GM19043 (cell line): ENCODE measurements at regions not wholly inside any gene's neighbourhood (a gene's known extent, or its start where the extent isn't known, plus 50 kb on each side); places are given as distances from the start of the nearest gene placed in this dataset.

ENCODE experiments used
- ATAC-seq: cut with Tn5 transposase; IDR thresholded peaks from one replicate; pipeline ENCODE4 v1.9.1; 2021; ENCODE audit warnings: low read depth; ENCODE audit not compliant: unreplicated experiment

DNA sequence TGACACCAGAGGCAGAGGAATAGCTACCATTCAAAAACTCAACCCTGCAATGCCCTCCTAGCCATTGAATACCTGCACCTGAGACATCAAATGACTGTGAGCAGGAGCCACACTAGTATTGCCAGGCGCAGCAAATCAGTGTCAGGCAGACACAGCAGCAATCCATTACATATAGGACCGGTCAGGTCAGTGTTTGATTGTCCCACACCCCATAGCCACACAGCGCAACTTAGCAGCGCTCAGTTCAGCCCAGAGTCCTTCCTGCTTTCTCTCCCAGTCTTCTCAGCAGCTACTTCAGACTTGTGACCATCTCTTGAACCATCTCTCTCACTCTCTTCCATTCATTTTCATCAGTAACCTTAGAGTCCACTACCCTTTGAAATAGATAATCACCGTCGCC, 181.6 kb upstream of the GPR12 start:
- no peak for ATAC-seq

DNA sequence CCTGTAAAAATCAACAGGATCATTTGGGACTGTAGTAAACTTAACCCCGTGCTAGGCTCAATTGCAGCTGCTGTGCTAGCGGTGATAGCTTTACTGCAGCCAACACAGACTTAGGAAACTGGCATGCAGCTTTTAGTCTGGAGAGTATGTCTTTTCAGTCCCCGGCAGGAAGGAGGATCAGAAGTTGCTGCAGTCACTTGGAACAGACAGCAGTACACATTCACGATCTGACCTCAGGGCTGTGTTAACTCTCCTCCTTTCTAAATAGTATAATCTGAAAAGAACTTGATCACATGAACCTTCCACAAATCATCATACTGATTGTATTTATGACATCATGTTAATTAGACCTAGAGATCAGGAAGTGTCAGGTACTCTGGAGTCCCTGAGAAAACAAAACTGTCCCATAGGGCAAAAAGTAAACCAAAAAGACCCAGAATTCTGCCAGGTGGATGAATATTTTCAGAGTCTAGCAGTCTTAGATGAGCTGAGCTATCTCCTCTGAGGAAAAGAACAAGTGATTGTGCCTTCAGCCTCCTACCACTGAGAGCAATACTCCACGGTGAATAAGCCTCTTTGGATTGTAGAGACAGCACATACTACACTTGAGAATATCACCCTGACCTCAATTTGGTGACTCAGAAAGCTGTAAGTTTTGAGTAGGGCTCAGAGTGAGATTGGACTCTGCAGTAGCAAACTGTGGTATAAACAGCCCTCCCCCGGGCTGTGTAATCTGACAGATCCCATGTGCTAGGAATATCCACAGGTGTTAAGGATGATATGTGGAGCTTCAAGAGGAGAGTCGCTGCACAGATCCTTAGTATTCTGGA, 181.0 kb upstream of the GPR12 start:
- ATAC-seq: no peak

GRCh38 chr13:26934096-26934495, 173.5 kb upstream of the GPR12 start:
- ATAC-seq: no peak

- no peak for ATAC-seq
Observed at GRCh38 chr13:26932465-26932864, 171.9 kb upstream of the GPR12 start.

DNA sequence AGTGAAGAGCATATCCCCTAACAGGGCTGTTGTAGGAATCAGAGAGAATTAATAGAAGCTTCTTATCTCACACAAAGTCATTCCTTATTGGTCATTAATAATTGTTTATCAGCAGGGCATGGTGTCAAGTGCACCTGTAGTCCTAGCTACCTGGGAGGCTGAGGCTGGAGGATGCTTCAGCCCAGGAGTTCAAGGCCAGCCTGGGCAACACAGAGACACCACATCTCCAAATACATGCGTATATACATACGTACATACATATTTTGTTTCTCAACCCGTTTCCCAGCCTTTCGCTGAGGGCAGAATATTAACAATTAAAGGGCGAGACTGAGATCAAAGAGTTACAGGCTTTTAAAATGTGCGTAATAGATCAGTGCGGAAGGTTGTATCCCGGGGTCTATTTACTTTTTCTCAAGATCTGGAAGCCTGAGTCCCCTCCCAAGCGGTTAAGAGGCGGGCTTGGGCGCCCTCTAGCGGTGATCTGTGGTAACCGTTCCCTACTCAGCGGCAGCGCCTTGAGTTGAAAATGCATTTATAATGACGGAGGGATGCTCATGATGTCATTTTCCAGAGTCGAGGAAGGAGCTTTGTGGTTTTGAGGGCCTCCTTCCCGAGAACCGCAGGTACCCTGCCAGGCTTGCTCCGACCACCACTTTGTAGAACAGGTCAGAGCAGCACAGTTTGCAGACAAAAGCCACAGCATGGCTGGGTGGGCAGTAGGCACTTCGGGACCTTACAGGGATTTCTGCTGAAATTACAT, 169.6 kb upstream of the GPR12 start:
- no peak for ATAC-seq

GRCh38 chr13:26927511-26927910, 166.9 kb upstream of the GPR12 start:
- no peak for ATAC-seq

DNA sequence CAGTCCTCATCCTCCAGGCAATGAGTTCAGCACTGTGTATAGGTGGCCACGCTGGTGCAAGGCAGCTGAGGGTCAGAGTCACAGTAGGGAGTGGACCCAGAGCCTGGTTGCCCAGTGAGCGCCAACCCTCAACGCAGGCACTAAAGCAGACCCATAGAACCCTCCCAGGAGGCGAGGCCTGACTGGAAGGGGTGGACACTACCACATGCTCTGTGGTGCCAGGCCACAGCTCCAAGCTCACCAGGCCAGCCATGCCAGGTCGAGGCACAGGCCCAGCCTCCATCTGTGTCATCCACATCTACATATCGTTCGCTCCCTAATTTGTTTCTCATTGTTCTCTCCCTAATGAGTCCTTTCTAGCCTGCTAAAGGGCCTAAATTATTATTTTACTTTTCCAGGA, 165.8 kb upstream of the GPR12 start:
- ATAC-seq: no peak

GRCh38 chr13:26923824-26924605, 163.4 kb upstream of the GPR12 start:
- no peak for ATAC-seq

DNA sequence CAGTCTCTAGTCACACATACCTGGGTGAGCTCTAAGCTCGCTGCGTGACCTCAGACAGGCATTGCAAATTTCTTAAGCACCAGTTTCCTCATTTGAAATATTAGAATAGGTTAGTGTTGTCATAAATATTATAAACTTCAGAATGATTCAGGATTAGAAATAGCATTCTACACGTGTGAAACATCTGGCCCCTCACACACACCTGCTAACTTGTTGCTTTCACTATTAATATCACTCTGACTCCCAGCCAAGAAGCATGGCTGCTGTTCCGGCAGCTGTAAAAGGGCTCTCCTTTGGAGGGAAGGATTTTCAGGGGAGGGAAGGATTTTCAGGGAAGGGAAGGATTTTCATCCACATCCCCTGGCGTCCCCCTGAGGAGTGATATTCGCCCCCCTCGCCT, 161.3 kb upstream of the GPR12 start:
- no peak for ATAC-seq

- no peak for ATAC-seq
Observed at GRCh38 chr13:26920614-26921355, 160.2 kb upstream of the GPR12 start.

DNA sequence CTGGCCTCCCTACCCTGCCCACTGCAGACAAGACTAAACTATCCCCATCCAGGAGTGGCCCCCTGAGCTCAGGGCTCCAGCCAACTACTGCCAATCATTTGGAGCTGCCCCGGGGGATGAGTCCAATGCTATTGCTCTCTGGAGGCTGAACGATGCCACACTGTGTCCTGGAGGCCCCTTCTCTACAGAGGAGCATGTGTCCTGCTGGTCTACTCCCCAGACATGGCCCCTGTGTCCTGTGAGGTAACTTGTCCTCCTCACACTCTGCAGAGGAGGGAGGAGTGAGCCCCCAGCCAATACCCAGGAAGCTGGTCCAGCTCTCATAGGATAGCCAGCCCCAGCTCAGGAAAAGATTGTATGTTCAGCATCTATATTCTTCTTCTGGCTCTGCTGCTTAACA, 159.1 kb upstream of the GPR12 start:
- no peak for ATAC-seq

DNA sequence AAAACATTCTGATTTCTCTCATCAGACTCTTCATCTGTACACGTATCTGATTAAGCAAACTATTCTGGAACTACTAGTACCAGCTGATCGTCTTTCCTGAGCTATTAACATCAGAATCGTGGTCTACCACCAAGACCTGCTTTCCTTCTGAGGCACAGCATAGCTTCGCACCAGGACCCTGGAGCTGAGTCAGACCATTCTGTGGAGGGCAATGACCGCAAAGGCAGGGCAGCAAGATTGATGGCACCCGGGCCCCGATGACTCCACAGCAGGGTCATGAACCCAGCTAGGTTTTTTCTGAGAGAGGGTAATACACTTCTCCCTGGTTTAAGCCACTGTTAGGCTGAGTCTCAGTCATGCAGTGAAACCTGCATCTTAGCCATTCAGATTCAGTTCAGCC, 158.7 kb upstream of the GPR12 start:
- no peak for ATAC-seq

DNA sequence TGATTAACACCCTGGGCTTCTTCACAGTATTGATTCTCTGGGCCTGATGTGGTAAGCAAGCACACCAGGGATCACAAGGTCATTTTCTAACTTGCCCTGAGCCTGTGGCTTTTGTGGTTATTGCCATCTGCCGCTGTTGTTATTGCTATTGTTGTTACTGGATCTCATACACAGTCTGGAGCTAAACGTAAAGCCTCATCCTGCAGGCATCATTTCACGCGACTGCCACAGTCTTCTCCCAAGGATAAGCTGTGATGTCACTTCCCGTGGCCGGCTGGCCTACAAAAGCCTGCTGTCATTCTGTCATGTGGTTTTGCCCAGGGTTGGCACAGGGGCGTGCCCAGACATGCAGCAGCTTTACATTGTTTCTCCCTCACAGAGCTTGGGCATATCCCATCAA, 154.0 kb upstream of the GPR12 start:
- ATAC-seq: no peak

GRCh38 chr13:26914148-26914547, 153.6 kb upstream of the GPR12 start:
- ATAC-seq: no peak

- ATAC-seq: no peak
Observed at GRCh38 chr13:26910754-26911465, 150.3 kb upstream of the GPR12 start.

DNA sequence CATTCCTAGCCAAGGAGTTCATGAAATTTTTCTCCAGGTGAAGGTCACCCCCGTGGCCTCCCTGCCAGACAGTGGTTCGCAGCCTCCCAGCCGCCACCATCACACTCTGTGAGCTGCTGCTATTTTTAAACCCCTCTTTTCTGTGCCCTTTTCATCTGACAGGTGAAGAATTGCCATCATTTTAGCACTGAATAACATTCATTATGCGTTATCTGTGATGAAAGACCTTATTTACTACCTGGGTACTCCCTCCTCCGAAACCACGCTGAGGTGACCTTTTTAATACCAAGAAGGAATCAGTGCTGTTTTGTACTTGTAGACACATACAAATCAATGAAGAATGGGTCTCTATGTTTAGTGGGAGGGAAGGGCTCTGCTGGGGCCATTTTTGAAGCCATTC, 148.9 kb upstream of the GPR12 start:
- ATAC-seq: no peak

GRCh38 chr13:26908126-26908525, 147.5 kb upstream of the GPR12 start:
- no peak for ATAC-seq

DNA sequence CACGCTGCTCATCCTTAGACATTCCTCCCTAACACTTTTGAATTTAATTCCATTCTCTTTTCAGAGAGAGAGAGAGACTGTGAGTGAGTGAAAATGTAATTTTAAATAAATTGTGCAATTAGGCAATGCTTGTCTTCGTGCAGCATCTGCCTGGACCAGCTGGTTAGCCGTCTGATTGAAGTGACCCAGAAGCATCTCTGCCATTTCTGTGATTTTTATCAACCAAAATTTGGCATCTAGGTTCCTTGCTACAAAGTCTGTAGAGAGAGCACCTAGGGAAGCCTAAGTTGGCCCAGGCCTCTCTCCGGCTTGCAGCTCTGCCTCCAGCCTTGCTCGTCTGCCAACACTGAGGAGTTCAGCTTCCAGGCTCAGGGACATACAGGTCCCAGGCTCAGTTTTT, 138.6 kb upstream of the GPR12 start:
- ATAC-seq: no peak

GRCh38 chr13:26897706-26898550, 137.3 kb upstream of the GPR12 start:
- ATAC-seq: no peak
